Adrenal gland (tissue), 5 donors: ENCODE measurements at regions not wholly inside any gene's neighbourhood (a gene's known extent, or its start where the extent isn't known, plus 50 kb on each side); places are given as distances from the start of the nearest gene placed in this dataset.

Experiments used
- POLR2A ChIP-seq, 2 donors: fragments of 450-650 bp; IDR thresholded peaks; one replicate each; pipeline ENCODE4 v1.6.1; 2017; ENCODE audit warnings: antibody characterized with exemption in 2 of 2, mild to moderate bottlenecking in 2 of 2, moderate library complexity in 1 of 2
- TF ChIP-seq, protein P1 (sequence below), 6 experiments: fragments of 450-650 bp in 4 of 6; fragments of 200-600 bp in 2 of 6; sonication (generic) in 1 of 6; IDR thresholded peaks; 1 replicate in 5 of 6; 2 replicates in 1 of 6; pipeline versions ENCODE4 v1.5.1 to v1.8.0; 2016 to 2021; ENCODE audit warnings: antibody characterized with exemption in 6 of 6, mild to moderate bottlenecking in 2 of 6, moderate library complexity in 1 of 6
- donor health status: DM: no; HTN: no; CAD: no.

GRCh38 chr3:180755556-180755955 is 76.3 kb upstream of the CCDC39 start:
- TF ChIP-seq, protein P1, sequence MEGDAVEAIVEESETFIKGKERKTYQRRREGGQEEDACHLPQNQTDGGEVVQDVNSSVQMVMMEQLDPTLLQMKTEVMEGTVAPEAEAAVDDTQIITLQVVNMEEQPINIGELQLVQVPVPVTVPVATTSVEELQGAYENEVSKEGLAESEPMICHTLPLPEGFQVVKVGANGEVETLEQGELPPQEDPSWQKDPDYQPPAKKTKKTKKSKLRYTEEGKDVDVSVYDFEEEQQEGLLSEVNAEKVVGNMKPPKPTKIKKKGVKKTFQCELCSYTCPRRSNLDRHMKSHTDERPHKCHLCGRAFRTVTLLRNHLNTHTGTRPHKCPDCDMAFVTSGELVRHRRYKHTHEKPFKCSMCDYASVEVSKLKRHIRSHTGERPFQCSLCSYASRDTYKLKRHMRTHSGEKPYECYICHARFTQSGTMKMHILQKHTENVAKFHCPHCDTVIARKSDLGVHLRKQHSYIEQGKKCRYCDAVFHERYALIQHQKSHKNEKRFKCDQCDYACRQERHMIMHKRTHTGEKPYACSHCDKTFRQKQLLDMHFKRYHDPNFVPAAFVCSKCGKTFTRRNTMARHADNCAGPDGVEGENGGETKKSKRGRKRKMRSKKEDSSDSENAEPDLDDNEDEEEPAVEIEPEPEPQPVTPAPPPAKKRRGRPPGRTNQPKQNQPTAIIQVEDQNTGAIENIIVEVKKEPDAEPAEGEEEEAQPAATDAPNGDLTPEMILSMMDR (IDR thresholded peaks at IDR 0.05), result no peak
- TF ChIP-seq POLR2A (IDR thresholded peaks at IDR 0.05), result no peak
